ENCODE measurements at regions not wholly inside any gene's neighbourhood (a gene's known extent, or its start where the extent isn't known, plus 50 kb on each side); places are given as distances from the start of the nearest gene placed in this dataset.

DNA sequence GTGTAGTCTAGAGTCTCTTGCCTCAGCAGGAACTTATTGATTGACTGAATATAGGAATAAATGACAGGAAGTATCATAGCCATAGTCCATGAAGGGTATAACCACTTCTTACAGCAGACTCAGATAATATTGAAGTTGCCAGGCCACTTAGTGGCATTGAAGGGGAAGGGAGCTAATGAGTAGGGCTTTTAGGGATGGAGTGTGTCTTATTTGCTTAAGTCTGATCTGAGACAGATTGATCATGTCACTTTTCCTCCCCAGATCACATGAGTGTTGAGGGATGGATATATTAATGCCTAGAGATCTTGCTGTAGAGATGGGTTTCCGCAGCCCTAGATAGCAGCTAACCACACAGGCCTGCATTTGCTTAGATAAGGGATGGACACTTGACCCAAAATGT lies 62.2 kb upstream of the NBEA start:
- H3K27me3 Mint-ChIP-seq: peaks cover 19% of the 10 kb centered on the region
- H3K4me1 Mint-ChIP-seq (ENCODE audit: low read depth): no peaks in the 10 kb centered on the region
- CTCF ChIA-PET: no interaction called here
- no peak overlapping the region for H3K4me3 Mint-ChIP-seq
- H3K27ac Mint-ChIP-seq: no peak overlapping the region
- peaks cover 0 to 2% of the 10 kb centered on the region in 2 experiments for H3K9me3 ChIP-seq (ENCODE audit: control insufficient read depth in 1 of 2, insufficient read depth in 1 of 2, low read length in 2 of 2)
- no peaks in the 10 kb centered on the region for H3K36me3 Mint-ChIP-seq (ENCODE audit: low read depth)
- H3K36me3 ChIP-seq (ENCODE audit: insufficient read depth, low read length): no peaks in the 10 kb centered on the region
- H3K4me1 ChIP-seq (ENCODE audit: insufficient read depth, low read length): no peaks in the 10 kb centered on the region
- POLR2A ChIA-PET: no interaction called here
- no peak overlapping the region for H3K27ac ChIP-seq (ENCODE audit: low read depth in 1 of 2, low read length in 2 of 2)
- ATAC-seq (ENCODE audit: poor library complexity) (no peak), DNase-seq (no peak)
- H3K27me3 ChIP-seq (ENCODE audit: control insufficient read depth in 1 of 2, insufficient read depth in 2 of 2, low read length in 2 of 2): no peaks in the 10 kb centered on the region
- H3K4me3 ChIP-seq (ENCODE audit: low read length): no peak overlapping the region
- no peaks in the 10 kb centered on the region for H3K9me3 Mint-ChIP-seq
- intact Hi-C loops (cut with DNase I, micrococcal nuclease): no loop called here
- TF ChIP-seq, protein P1, sequence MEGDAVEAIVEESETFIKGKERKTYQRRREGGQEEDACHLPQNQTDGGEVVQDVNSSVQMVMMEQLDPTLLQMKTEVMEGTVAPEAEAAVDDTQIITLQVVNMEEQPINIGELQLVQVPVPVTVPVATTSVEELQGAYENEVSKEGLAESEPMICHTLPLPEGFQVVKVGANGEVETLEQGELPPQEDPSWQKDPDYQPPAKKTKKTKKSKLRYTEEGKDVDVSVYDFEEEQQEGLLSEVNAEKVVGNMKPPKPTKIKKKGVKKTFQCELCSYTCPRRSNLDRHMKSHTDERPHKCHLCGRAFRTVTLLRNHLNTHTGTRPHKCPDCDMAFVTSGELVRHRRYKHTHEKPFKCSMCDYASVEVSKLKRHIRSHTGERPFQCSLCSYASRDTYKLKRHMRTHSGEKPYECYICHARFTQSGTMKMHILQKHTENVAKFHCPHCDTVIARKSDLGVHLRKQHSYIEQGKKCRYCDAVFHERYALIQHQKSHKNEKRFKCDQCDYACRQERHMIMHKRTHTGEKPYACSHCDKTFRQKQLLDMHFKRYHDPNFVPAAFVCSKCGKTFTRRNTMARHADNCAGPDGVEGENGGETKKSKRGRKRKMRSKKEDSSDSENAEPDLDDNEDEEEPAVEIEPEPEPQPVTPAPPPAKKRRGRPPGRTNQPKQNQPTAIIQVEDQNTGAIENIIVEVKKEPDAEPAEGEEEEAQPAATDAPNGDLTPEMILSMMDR (IDR thresholded peaks at IDR 0.05): no peak

DNA sequence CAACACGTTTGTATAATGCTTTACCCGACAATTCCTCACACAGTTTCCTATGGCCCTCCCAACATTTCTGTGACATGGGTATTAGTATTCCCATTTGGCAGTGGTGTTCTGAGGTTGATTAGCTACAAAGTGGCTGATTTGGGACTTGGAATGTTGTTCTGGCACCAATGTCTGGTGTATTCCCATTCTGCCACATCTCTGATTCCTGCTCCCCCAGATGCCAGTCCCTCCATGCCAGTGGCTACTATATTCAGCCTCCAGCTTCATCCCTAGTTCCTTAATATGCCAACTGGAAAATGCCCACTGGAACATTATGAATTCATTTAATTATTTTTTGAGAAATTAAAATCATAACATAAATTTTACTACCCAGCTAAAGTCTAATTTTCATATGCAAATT lies 60.6 kb upstream of the NBEA start:
- TF ChIP-seq, protein P1 (IDR thresholded peaks at IDR 0.05): no peak
- no peak for ATAC-seq (ENCODE audit: poor library complexity)
- H3K4me1 Mint-ChIP-seq (ENCODE audit: low read depth): no peaks in the 10 kb centered on the region
- H3K4me3 Mint-ChIP-seq: no peak overlapping the region
- Histone ChIP-seq H3K9me3 (ENCODE audit: control insufficient read depth in 1 of 2, insufficient read depth in 1 of 2, low read length in 2 of 2) (peaks cover 0 to 8% of the 10 kb centered on the region in 2 experiments), H3K36me3 (ENCODE audit: insufficient read depth, low read length) (no peaks in the 10 kb centered on the region), H3K27ac (ENCODE audit: low read depth in 1 of 2, low read length in 2 of 2) (no peak overlapping the region), H3K4me1 (ENCODE audit: insufficient read depth, low read length) (no peaks in the 10 kb centered on the region), H3K27me3 (ENCODE audit: control insufficient read depth in 1 of 2, insufficient read depth in 2 of 2, low read length in 2 of 2) (no peaks in the 10 kb centered on the region), H3K4me3 (ENCODE audit: low read length) (no peak overlapping the region)
- ChIA-PET POLR2A (no interaction called here), CTCF (no interaction called here)
- peaks cover 14% of the 10 kb centered on the region for H3K27me3 Mint-ChIP-seq
- intact Hi-C loops (cut with DNase I, micrococcal nuclease): no loop called here
- DNase-seq: no peak
- H3K27ac Mint-ChIP-seq: no peak overlapping the region
- H3K36me3 Mint-ChIP-seq (ENCODE audit: low read depth): no peaks in the 10 kb centered on the region
- no peaks in the 10 kb centered on the region for H3K9me3 Mint-ChIP-seq

DNA sequence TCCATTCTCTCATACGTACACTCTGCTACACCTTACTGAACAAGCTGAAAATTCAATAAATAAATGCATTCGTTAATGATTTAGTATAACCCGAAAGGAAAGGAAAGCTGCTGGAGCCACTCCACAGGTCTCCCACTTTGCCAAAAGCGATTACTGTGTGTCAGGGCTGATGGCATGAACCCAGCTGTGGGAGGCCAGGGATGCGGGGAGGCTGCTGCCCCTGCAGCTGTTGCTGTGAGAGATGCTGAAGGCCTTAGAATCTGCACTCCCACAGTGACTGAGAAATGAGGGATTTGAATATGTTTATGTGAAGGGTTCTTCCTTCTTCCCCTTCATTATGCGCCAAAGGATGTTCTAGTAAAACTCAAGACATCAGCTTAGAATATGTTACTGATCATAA lies 58.7 kb upstream of the NBEA start:
- H3K4me3 ChIP-seq (ENCODE audit: low read length): no peak overlapping the region
- no peak overlapping the region for H3K27ac Mint-ChIP-seq
- ChIA-PET CTCF (interaction anchor here (1.7 kb wide), 1 partner anchor 11 kb away, joined by 3 read pairs; no protein-coding TSS in a partner anchor), POLR2A (no interaction called here)
- no peaks in the 10 kb centered on the region for H3K4me1 ChIP-seq (ENCODE audit: insufficient read depth, low read length)
- H3K36me3 ChIP-seq (ENCODE audit: insufficient read depth, low read length): no peaks in the 10 kb centered on the region
- ATAC-seq (ENCODE audit: poor library complexity) (no peak), DNase-seq (no peak)
- H3K4me1 Mint-ChIP-seq (ENCODE audit: low read depth): no peaks in the 10 kb centered on the region
- no peak overlapping the region for H3K27ac ChIP-seq (ENCODE audit: low read depth in 1 of 2, low read length in 2 of 2)
- intact Hi-C loops (cut with DNase I, micrococcal nuclease): no loop called here
- no peaks in the 10 kb centered on the region for H3K9me3 Mint-ChIP-seq
- H3K27me3 ChIP-seq (ENCODE audit: control insufficient read depth in 1 of 2, insufficient read depth in 2 of 2, low read length in 2 of 2): no peaks in the 10 kb centered on the region
- H3K27me3 Mint-ChIP-seq: peaks cover 14% of the 10 kb centered on the region
- H3K4me3 Mint-ChIP-seq: no peak overlapping the region
- peaks cover 0 to 8% of the 10 kb centered on the region in 2 experiments for H3K9me3 ChIP-seq (ENCODE audit: control insufficient read depth in 1 of 2, insufficient read depth in 1 of 2, low read length in 2 of 2)
- TF ChIP-seq, protein P1 (IDR thresholded peaks at IDR 0.05): no peak
- no peaks in the 10 kb centered on the region for H3K36me3 Mint-ChIP-seq (ENCODE audit: low read depth)
